SHP77 (cell line): ENCODE measurements at regions not wholly inside any gene's neighbourhood (a gene's known extent, or its start where the extent isn't known, plus 50 kb on each side); places are given as distances from the start of the nearest gene placed in this dataset.
"Not testable (repeated sequence)": the region's sequence is repeated elsewhere in the genome, so short reads cannot be mapped to it uniquely, and the experiment has no call there.

ENCODE experiments used
- DNase-seq, 2 experiments: peaks; one replicate each; lab custom pipeline; 2025; lab: John Stamatoyannopoulos, UW

DNA sequence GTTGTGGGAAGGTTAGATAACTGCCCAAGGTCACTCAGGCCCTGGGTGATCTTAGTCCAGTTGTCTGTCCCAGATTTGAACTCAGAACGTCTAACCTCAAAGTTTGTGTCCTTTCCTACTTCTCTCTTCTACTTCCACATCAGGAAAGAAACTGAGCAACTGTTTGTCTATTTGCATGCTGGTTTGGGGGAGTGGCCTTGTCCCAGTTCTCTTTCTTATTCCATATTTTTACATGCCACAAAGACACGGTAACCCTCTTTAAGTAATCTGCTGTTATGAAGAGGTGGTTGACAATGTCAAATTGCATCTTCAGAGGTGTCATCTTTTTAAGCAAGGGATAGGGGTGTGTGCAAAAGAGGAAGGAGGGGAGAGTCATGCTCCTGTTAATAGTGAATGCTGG, 432.5 kb downstream of the HS3ST3B1 start:
- DNase-seq = no peak

GRCh38 chr17:14732211-14732610, 431.3 kb downstream of the HS3ST3B1 start:
- no peak for DNase-seq

- no peak for DNase-seq
These were observed 430.7 kb downstream of the HS3ST3B1 start for GRCh38 chr17:14731591-14731990.

DNA sequence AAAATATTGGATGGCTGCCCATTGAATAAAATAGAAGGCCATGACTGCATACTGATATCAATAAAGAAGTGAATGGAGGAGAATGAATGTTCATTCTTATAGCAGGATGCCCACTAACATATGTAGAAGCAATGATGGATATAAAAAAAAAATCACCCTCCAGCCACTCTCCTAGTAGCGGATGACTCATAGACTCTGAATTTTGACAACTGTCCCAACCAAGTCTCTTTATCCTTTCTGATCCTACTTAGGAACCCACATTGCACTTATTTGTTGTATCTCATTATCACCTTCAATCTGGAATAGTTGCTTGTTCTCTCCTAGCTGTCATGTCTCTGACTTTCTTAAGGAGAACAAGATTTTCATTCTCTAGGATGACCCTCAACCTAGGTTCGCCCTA, 429.9 kb downstream of the HS3ST3B1 start:
- no peak for DNase-seq

- no peak for DNase-seq
These were observed 424.8 kb downstream of the HS3ST3B1 start for GRCh38 chr17:14725729-14726128.

DNA sequence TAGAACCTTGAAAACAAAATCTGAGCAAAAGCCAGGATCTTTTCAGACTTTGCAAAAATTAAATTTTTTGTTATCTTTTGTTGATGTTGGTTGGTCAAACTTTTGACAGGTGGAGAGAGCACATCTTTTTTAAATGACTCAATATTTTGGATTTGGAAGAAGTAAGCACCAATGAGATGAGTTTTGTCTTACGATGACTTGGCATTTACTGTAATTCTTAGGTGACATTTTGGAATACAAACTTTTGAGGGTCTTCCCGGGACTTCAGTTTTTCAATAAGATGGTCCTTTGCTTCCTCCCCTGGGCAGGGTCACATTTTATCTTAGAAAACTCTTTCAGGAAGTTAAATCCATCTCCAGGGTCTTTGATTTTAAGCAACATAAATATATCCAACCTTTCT, 423.9 kb downstream of the HS3ST3B1 start:
- no peak for DNase-seq

- not testable (repeated sequence) for DNase-seq
These were observed 422.5 kb downstream of the HS3ST3B1 start for GRCh38 chr17:14723349-14723748.

GRCh38 chr17:14719942-14720341, 419.1 kb downstream of the HS3ST3B1 start:
- no peak for DNase-seq

- no peak for DNase-seq
These were observed 417.0 kb downstream of the HS3ST3B1 start for GRCh38 chr17:14717859-14718258.

DNA sequence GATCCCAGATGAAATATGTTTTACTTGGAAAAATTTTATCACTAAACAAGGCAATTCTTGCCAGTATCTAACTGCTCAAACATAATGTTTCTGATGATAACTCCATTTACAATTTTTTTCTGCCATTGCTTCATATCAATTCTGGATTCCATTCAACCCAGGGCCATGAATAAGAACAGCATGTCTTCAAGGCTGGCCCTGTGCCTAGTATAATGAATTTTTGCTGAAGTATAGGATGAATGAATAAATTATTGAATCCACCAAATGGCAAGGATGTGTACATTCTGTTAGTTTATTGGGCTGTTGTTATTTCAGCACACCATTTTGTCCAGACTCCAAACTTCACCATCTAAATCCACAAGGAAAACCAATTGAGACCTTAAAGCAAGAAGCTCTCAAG, 414.7 kb downstream of the HS3ST3B1 start:
- no peak for DNase-seq

- DNase-seq = no peak
These were observed 411.7 kb downstream of the HS3ST3B1 start for GRCh38 chr17:14712611-14713021.

DNA sequence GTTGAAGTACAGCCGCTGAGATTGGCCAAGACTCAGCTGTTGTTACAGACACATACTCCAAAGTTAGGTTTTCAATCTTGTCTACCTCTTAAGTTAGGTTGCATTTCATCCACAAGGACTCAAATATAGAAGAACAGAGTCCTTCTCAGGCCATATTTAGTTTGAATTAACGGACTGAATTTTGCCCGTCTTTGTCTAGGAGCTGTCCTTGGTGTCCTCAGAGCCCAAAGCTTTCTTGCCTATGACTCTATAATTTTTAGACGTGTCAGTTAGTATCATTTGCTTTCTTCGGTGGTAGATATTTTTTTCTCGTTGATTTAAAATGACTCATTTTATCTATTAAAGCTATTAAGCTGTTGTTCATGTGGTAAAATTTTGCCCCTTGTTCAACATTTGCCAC, 403.2 kb downstream of the HS3ST3B1 start:
- no peak for DNase-seq

DNA sequence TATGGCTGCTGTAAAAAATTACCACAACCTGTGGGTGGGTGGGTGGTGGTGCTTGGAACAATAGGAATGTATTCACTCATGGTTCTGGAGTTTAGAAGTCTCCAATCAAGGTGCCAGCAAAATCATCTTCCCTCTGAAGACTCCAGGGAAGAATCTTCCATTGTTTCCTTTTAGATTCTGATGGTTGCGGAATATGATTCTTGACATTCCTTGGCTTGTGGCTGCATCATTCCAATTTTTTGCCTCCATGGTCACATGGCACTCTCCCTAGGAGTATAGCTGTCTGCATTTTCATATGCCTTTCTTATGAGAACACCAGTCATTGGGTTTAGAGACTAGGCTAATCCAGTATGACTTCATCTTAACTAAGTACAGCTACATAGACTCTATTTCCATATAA, 401.0 kb downstream of the HS3ST3B1 start:
- DNase-seq = no peak

- DNase-seq = no peak
These were observed 398.8 kb downstream of the HS3ST3B1 start for GRCh38 chr17:14699574-14700185.

DNA sequence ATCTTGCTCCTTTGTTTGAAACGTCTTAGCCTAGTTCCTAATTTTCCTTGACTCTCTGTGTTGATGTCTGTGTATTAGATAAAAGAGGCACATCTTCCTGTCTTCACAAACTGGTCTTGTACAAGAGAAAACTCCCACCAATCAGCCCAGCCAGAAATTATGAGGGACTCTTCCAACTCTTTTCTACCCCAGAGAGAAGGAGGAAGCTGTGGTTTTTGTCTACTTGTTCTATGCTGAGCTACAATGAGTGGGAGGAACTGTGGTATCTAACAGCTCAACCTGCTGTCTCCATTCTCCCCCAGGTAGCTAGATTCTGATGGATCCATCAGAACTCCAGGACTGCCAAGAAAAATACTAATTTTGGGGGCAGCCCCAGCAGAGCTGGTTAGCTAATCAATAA, 392.5 kb downstream of the HS3ST3B1 start:
- no peak for DNase-seq

- no peak for DNase-seq
These were observed 389.8 kb downstream of the HS3ST3B1 start for GRCh38 chr17:14690704-14691103.

GRCh38 chr17:14688134-14688533, 387.3 kb downstream of the HS3ST3B1 start:
- DNase-seq = no peak

DNA sequence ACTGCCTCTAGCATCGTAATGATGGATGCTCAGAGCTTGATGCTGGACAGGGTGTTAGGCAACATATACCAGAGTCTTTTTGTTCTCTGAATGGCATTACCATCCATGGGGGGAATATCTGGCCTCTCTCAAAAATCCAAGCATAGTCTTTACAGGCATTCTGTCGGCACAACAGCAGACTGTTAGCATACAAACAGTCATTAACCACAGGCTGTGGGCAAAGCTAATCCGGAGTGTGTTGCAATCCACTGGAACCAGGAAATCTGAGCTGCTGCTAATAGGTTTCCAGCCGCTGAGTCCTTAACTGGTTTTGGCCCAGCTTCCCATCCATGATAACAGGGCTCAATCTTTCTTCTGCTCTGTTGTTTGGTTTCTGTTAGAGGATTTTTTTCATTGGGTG, 371.9 kb downstream of the HS3ST3B1 start:
- no peak for DNase-seq

DNA sequence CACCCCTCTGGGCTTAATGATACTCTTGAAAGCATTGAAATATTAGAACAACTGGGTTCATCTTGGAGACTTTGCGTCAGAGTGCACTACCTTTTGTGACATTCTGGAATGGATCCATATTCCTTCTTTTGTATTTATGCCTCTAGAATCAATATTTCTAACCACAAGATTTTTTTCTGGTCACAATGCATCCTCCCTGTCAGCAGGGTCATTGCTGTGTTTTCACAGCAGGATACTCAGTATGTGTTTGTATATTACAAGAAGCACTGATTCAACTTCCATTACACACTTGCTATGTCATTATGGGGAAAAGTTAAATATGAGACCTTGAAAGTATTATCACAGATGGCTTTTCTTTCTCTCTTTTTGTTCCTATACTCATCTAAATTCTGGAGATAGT, 370.0 kb downstream of the HS3ST3B1 start:
- no peak for DNase-seq

GRCh38 chr17:14664511-14664910, 363.6 kb downstream of the HS3ST3B1 start:
- no peak for DNase-seq

- DNase-seq = no peak
These were observed 340.2 kb downstream of the HS3ST3B1 start for GRCh38 chr17:14641117-14641516.

GRCh38 chr17:14637260-14637659, 336.4 kb downstream of the HS3ST3B1 start:
- DNase-seq = no peak

DNA sequence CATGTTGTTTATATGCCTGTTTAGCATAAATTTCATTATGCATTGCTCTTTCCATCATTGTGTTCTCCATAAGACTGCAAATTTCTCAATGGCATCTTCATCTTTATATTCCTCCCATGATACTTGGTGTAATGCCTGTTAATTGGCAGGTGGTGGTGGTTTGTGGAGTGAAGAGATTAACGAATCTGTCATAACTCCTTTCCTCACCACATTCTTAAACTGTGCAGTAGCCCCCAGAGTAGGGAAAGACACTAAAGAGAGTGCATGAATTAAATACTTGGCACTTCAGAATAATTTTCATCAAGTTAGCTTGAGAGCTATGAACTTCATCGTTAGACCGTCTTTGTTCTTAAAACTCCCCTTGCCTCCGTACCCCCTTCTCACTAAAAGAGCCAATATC, 329.7 kb downstream of the HS3ST3B1 start:
- no peak for DNase-seq

- no peak for DNase-seq
These were observed 329.2 kb downstream of the HS3ST3B1 start for GRCh38 chr17:14630046-14630445.
